ENCODE measurements at regions not wholly inside any gene's neighbourhood (a gene's known extent, or its start where the extent isn't known, plus 50 kb on each side); places are given as distances from the start of the nearest gene placed in this dataset.

DNA sequence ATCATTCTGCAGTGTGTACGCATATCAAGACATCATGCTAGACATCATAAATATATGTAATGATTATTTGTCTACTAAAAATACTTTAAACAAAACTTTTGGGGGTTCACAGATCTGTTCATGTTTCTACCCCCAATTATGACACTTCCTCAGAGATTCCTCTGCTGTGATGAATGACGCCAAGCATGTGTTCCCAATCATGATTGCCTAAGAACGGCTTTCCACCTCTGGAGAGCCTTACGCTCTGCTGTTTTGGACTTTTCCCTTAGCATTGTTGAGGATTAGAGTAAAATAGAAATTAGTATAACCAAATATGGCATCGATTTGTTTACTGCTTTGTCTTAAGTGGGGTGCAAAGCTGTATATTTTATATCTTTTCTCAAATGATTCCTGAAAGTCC is 236.3 kb upstream of the IGFBP3 start:
- H3K4me3 ChIP-seq = no peak overlapping the region

More for the DNA sequence above, 236.3 kb upstream of the IGFBP3 start:
- Mint-ChIP-seq H3K36me3 (ENCODE audit: low read depth) (no peaks in the 10 kb centered on the region), H3K4me3 (no peak overlapping the region), H3K9me3 (no peaks in the 10 kb centered on the region), H3K4me1 (peaks cover 7% of the 10 kb centered on the region; the same call in 2 of the 3 replicates), H3K27me3 (ENCODE audit: insufficient read depth, low read depth, poor library complexity) (peaks cover 9% of the 10 kb centered on the region), H3K27ac (no peak overlapping the region)
- no peak for TF ChIP-seq ZNF331 (CRISPR knock-in tag; IDR thresholded peaks at IDR 0.05; ENCODE audit: low read depth)
- TF ChIP-seq STAT1 (IDR thresholded peaks at IDR 0.05; ENCODE audit: unreplicated experiment) = no peak
- no peak for TF ChIP-seq NANOG (IDR thresholded peaks at IDR 0.05; ENCODE audit: borderline replicate concordance)
- no peak for TF ChIP-seq REST (IDR thresholded peaks at IDR 0.05; ENCODE audit: unreplicated experiment)
- no peak for TF ChIP-seq EZH2phosphoT487 (IDR thresholded peaks at IDR 0.05; ENCODE audit: unreplicated experiment)
- TF ChIP-seq ZNF114 (CRISPR knock-in tag; IDR thresholded peaks at IDR 0.05) = no peak
- TF ChIP-seq, protein P1, sequence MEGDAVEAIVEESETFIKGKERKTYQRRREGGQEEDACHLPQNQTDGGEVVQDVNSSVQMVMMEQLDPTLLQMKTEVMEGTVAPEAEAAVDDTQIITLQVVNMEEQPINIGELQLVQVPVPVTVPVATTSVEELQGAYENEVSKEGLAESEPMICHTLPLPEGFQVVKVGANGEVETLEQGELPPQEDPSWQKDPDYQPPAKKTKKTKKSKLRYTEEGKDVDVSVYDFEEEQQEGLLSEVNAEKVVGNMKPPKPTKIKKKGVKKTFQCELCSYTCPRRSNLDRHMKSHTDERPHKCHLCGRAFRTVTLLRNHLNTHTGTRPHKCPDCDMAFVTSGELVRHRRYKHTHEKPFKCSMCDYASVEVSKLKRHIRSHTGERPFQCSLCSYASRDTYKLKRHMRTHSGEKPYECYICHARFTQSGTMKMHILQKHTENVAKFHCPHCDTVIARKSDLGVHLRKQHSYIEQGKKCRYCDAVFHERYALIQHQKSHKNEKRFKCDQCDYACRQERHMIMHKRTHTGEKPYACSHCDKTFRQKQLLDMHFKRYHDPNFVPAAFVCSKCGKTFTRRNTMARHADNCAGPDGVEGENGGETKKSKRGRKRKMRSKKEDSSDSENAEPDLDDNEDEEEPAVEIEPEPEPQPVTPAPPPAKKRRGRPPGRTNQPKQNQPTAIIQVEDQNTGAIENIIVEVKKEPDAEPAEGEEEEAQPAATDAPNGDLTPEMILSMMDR (conservative IDR thresholded peaks at IDR 0.05; ENCODE audit: low read depth in 2 of 2) = no peak
- no peak for TF ChIP-seq CREB1 (CRISPR knock-in tag; IDR thresholded peaks at IDR 0.05; ENCODE audit: low read depth)
- TF ChIP-seq, protein P2, sequence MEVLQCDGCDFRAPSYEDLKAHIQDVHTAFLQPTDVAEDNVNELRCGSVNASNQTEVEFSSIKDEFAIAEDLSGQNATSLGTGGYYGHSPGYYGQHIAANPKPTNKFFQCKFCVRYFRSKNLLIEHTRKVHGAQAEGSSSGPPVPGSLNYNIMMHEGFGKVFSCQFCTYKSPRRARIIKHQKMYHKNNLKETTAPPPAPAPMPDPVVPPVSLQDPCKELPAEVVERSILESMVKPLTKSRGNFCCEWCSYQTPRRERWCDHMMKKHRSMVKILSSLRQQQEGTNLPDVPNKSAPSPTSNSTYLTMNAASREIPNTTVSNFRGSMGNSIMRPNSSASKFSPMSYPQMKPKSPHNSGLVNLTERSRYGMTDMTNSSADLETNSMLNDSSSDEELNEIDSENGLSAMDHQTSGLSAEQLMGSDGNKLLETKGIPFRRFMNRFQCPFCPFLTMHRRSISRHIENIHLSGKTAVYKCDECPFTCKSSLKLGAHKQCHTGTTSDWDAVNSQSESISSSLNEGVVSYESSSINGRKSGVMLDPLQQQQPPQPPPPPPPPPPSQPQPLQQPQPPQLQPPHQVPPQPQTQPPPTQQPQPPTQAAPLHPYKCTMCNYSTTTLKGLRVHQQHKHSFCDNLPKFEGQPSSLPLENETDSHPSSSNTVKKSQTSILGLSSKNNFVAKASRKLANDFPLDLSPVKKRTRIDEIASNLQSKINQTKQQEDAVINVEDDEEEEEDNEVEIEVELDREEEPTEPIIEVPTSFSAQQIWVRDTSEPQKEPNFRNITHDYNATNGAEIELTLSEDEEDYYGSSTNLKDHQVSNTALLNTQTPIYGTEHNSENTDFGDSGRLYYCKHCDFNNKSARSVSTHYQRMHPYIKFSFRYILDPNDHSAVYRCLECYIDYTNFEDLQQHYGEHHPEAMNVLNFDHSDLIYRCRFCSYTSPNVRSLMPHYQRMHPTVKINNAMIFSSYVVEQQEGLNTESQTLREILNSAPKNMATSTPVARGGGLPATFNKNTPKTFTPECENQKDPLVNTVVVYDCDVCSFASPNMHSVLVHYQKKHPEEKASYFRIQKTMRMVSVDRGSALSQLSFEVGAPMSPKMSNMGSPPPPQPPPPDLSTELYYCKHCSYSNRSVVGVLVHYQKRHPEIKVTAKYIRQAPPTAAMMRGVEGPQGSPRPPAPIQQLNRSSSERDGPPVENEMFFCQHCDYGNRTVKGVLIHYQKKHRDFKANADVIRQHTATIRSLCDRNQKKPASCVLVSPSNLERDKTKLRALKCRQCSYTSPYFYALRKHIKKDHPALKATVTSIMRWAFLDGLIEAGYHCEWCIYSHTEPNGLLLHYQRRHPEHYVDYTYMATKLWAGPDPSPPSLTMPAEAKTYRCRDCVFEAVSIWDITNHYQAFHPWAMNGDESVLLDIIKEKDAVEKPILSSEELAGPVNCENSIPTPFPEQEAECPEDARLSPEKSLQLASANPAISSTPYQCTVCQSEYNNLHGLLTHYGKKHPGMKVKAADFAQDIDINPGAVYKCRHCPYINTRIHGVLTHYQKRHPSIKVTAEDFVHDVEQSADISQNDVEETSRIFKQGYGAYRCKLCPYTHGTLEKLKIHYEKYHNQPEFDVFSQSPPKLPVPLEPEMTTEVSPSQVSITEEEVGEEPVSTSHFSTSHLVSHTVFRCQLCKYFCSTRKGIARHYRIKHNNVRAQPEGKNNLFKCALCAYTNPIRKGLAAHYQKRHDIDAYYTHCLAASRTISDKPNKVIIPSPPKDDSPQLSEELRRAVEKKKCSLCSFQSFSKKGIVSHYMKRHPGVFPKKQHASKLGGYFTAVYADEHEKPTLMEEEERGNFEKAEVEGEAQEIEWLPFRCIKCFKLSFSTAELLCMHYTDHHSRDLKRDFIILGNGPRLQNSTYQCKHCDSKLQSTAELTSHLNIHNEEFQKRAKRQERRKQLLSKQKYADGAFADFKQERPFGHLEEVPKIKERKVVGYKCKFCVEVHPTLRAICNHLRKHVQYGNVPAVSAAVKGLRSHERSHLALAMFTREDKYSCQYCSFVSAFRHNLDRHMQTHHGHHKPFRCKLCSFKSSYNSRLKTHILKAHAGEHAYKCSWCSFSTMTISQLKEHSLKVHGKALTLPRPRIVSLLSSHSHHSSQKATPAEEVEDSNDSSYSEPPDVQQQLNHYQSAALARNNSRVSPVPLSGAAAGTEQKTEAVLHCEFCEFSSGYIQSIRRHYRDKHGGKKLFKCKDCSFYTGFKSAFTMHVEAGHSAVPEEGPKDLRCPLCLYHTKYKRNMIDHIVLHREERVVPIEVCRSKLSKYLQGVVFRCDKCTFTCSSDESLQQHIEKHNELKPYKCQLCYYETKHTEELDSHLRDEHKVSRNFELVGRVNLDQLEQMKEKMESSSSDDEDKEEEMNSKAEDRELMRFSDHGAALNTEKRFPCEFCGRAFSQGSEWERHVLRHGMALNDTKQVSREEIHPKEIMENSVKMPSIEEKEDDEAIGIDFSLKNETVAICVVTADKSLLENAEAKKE (CRISPR knock-in tag; IDR thresholded peaks at IDR 0.05) = no peak
- no peak for TF ChIP-seq POLR2AphosphoS5 (IDR thresholded peaks at IDR 0.05; ENCODE audit: low read depth)
- TF ChIP-seq EZH2 (IDR thresholded peaks at IDR 0.05; ENCODE audit: low read depth, unreplicated experiment) = no peak
- TF ChIP-seq ETS1 (IDR thresholded peaks at IDR 0.05) = no peak
- no peak for TF ChIP-seq JUNB (IDR thresholded peaks at IDR 0.05; ENCODE audit: unreplicated experiment)
- no peaks in the 10 kb centered on the region for H3K36me3 ChIP-seq (ENCODE audit: insufficient read depth)
- no peak overlapping the region for H3K27ac ChIP-seq (ENCODE audit: low read depth)
- ATAC-seq (no peak), DNase-seq (ENCODE audit: low spot score) (no peak)
- no peak overlapping the region for H2AFZ ChIP-seq
- H3K4me2 ChIP-seq = no peak overlapping the region
- no peaks in the 10 kb centered on the region for H4K20me1 ChIP-seq (replicated peaks; ENCODE audit: insufficient read depth)
- no peaks in the 10 kb centered on the region for H3K27me3 ChIP-seq (ENCODE audit: insufficient read depth)
- no peaks in the 10 kb centered on the region for H3K79me2 ChIP-seq (replicated peaks; ENCODE audit: insufficient read depth)
- H3K4me1 ChIP-seq (ENCODE audit: insufficient read depth) = no peaks in the 10 kb centered on the region
- no peaks in the 10 kb centered on the region for H3F3A ChIP-seq (replicated peaks; ENCODE audit: low read depth)
- no peaks in the 10 kb centered on the region for H3K9me2 ChIP-seq (ENCODE audit: insufficient read depth)
